Activated CD4-positive, alpha-beta T cell treated with anti-CD3 and anti-CD28 coated beads, Interleukin-2, Interleukin-4, amounts not matched to agents 100 ng/mL and 50 ng/mL, durations not matched to agents 16 hours and 8 hours (primary cell): ENCODE measurements at regions not wholly inside any gene's neighbourhood (a gene's known extent, or its start where the extent isn't known, plus 50 kb on each side); places are given as distances from the start of the nearest gene placed in this dataset.
"Not testable (repeated sequence)": the region's sequence is repeated elsewhere in the genome, so short reads cannot be mapped to it uniquely, and the experiment has no call there.

Experiments
- DNase-seq: peaks from one replicate; pipeline ENCODE4 v3.0.0-alpha.2; 2020; ENCODE audit warnings: low spot score

DNA sequence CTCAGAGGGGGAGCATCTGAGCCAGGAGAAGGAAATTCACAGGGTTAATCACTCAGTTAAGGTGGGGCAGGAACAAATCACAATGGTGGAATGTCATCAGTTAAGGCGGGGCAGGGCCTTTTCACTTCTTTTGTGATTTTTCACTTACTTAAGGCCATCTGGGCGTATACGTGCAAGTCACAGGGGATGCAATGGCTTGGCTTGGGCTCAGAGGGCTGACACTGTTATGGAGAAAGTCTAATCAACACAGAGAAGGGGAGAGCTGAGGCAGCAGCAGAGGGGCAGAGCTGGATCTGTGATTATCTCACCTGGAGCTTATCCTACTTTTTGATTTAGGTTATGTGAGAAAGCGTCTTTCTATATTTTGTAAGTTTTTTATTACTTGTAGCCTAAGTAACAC, 350.1 kb downstream of the NSUN3 start:
- not testable (repeated sequence) for DNase-seq

DNA sequence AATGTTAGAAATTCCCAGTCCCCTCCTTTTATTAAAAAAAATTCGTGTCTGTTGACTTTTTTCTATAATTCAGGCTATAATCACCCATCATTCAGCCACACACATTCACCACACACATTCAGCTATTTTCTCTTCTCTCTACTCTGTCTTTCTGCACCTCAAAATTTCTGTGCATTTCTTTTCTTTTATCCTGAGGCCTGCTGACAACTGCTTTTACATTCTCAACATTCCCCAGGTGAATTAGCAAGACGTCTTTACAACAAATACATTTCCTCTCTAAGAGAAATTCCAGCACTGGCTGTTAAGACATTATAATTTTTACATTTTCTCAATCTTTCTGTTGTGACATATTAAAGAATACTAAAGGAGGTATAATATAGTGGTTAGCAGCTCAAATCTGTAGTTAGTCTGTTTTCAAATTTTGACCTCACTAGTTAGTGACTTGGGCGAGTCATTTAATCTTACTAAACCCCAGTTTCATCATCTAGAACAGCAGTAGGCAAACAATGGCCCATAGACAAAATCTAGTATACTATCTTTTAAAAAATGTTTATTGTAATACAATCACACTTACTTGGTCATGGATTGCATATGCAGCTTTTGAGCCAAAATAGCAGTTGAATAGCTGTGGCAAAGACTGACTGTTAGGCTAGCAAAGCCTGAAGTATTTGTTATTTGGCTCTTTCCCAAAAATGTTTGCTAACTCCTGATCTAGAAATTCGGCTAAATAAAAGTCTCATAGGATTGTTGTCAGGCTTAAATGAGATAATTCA, 350.7 kb downstream of the NSUN3 start:
- no peak for DNase-seq

DNA sequence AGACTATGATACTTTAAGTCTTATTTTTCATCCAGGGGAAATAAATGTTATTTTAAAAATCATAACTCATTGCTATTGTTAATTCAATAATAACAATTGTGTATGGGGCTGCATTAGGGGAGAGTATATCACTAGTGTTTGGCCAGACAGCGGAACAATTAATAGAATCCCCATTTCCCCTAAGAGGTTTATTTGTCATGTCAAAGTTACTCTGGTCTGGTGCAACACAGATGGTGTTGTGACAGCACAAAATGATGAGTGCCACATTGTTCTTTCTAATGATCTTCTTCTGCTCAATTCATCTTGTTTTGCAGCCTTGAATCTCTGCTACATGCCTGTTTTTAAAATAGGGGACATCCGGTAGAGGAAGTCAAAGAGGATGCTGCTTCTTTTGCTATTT, 351.6 kb downstream of the NSUN3 start:
- no peak for DNase-seq

DNA sequence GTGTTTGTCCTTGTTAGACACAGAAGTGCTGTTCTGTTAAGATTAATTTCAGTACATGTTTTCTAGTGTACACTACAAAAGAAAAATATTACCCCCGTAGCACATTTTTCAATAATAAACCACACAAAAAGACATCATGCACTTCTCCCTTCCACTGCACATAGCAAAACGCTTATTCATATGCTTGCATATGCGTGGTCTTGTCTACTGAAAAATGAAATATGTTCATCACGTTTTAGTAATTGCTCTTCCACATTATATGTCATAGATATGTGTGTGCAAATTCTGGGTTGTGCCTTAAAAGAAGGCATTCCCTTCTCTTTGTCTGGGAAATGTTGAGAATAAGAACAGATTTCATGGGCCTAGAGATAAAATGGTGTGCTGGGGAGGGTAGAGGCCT, 353.9 kb downstream of the NSUN3 start:
- no peak for DNase-seq

- DNase-seq = no peak
Observed at GRCh38 chr3:94417963-94418455, 355.1 kb downstream of the NSUN3 start.

DNA sequence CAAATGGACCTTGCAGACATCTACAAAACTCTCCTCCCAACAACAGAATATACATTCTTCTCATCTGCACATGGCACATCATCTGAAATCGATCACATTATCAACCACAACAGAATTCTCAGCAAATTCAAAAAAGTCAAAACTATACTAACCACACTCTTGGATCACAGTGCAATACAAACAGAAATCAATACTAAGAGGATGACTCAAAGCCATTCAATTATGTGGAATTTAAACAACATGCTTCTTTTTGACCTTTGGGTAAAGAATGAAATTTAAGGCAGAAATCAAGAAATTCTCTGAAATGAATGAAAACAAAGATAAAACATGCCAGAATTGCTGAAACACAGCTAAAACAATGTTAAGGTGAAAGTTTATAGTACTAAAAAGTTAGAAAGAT, 358.1 kb downstream of the NSUN3 start:
- no peak for DNase-seq

DNA sequence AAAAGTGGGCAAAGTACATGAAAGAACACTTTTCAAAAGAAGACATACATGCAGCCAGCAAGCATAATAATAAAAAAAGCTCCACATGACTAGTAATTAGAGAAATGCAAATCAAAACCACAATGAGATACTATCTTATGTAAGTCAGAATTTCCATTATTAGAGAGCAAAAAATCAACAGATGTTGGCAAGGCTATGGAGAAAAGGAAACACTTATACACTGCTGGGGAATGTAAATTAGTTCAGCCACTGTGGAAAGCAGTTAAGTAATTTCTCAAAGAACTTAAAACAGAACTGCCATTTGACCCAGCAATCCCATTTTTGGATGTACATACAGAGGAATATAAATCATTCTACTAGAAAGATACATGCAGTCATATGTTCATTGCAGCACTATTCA, 360.7 kb downstream of the NSUN3 start:
- DNase-seq = no peak

DNA sequence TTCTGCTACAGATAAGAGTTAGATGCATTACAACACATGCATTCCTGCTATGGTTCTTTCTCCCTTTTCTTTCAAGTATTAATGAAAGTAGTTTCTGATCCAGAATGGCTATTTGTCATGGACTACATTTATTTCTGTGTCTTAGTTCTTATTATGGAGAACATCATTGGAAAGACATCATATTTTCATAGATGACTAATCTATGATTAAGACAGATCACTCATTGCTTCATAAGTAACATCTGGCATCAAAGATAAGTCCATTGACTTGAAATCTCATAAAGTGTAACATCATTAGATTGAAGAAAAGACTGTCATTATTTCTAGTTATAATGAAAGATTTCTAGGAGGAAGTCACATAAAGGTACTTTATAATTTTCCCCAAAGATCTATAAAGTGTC, 366.7 kb downstream of the NSUN3 start:
- DNase-seq = no peak

GRCh38 chr3:94431876-94432570, 369.2 kb downstream of the NSUN3 start:
- DNase-seq = no peak

- DNase-seq = no peak
Observed at GRCh38 chr3:94433811-94434210, 370.9 kb downstream of the NSUN3 start.

GRCh38 chr3:94440767-94441493, 378.1 kb downstream of the NSUN3 start:
- no peak for DNase-seq

- no peak for DNase-seq
Observed at GRCh38 chr3:94441494-94441847, 378.6 kb downstream of the NSUN3 start.

- no peak for DNase-seq
Observed at GRCh38 chr3:94453864-94454263, 391.0 kb downstream of the NSUN3 start.

DNA sequence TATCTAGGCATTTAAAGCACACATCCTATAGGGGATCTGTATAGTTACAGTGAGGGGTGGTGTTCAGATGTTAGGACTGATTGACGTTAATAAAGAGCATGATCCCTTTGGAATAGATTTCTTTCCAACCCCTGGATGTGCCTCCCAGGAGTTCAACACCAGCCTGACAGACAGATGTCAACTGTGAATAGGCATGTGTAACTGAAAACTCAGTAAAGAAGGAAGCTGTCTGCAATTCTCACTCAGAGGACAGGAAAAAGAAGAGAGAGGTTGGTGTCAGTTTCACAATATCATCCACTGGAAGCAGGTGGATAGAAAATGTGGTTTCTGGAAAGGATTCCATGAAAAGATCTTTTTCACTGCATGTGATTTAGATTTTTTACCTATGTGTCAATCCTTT, 396.3 kb downstream of the NSUN3 start:
- DNase-seq = no peak

DNA sequence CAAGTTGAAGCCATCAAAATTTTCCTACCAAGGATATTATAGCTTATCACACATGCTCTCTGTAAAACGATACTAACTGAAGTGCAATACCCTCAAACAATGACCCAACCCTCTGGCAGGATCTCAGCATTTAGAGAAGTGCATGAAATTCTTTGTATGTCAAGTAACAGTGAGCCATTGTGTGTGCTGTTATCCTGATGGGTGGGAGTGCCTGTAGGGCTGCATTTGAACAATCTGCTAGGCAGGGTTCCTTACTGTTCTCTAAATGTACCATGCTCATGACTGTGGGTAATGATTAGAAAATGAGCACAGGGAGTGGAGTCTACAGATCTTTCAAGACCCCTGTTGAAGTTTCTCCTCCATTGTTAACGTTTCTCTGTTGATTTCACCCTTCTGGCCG, 398.1 kb downstream of the NSUN3 start:
- DNase-seq = no peak

DNA sequence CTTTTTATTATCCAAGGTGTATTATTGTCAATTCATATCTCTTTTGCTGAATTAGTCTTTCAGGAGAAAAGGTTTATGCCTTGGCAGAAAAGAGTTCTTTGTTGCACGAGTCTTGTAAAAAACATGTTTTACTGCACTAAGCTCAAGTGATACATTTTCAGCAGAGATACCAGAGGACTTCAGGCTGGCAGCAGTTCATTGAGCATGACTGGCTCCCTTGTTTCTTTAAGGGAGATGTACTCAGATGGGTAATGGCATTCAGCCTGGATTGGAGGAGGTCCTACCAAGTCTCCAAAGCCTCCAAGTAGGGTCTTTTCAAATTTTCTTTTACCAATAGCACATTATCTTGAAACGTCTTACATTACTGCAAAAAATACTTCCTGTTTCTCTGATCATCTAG, 400.1 kb downstream of the NSUN3 start:
- DNase-seq = no peak

DNA sequence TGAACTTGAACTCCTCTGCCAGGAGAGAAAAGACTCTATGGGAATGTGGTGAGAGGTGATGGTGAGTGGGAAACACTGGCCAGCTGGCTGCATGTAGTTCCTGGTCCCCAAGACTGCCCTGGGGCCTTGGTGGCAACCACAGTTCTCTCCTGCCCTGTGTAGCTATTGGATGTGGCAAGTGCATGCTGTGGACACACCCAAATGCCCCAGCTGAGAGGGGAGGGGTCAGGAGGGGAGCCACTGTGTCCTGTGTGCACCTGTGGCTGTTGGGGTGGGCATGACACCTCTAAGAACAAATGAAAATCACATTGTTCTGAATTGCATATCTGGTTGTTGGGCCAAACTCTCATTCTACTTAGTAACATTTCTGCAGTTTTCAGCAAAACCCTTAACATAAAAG, 409.6 kb downstream of the NSUN3 start:
- no peak for DNase-seq

- no peak for DNase-seq
Observed at GRCh38 chr3:94481226-94481898, 418.5 kb downstream of the NSUN3 start.

- no peak for DNase-seq
Observed at GRCh38 chr3:94482686-94483085, 419.8 kb downstream of the NSUN3 start.

GRCh38 chr3:94483403-94483802, 420.5 kb downstream of the NSUN3 start:
- no peak for DNase-seq

DNA sequence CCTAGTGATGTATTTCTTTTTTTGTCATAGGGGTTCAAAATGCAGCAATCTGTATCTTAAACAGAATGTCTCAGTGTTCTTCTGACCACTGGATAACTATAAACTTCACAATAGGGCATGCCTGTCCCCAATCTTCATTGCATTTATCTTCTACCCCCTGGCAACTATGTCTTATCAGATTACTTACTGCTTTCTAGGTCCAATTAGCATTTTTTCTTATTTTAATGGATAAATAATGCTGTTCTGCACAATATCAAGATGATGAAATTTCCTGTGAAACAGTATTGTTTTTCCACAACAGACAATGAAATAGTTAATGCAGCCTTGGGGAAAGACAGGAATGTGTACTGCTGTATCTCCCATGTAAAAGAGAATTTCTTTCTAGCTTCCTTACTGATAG, 432.1 kb downstream of the NSUN3 start:
- no peak for DNase-seq

- DNase-seq = no peak
Observed at GRCh38 chr3:94500146-94500545, 437.3 kb downstream of the NSUN3 start.
